ENCODE measurements at regions not wholly inside any gene's neighbourhood (a gene's known extent, or its start where the extent isn't known, plus 50 kb on each side); places are given as distances from the start of the nearest gene placed in this dataset.

- no peak for TF ChIP-seq USF1 (CRISPR knock-in tag; IDR thresholded peaks at IDR 0.05)
- TF ChIP-seq CTCF (IDR thresholded peaks at IDR 0.05) = no peak
- TF ChIP-seq ZNF512 (CRISPR knock-in tag; IDR thresholded peaks at IDR 0.05; ENCODE audit: borderline replicate concordance) = no peak
- TF ChIP-seq FOXP1 (CRISPR knock-in tag; IDR thresholded peaks at IDR 0.05; ENCODE audit: borderline replicate concordance) = no peak
- no peak for TF ChIP-seq USF2 (CRISPR knock-in tag; IDR thresholded peaks at IDR 0.05)
- no peak for TF ChIP-seq ZNF138 (CRISPR knock-in tag; conservative IDR thresholded peaks at IDR 0.05)
- TF ChIP-seq TP53 (CRISPR knock-in tag; IDR thresholded peaks at IDR 0.05) = no peak
- TF ChIP-seq FOXP4 (CRISPR knock-in tag; IDR thresholded peaks at IDR 0.05) = no peak
- TF ChIP-seq SP1 (CRISPR knock-in tag; conservative IDR thresholded peaks at IDR 0.05) = no peak
- no peak for TF ChIP-seq NFYB (CRISPR knock-in tag; conservative IDR thresholded peaks at IDR 0.05; ENCODE audit: low read depth)
These were observed 419.7 kb downstream of the CHSY3 start for GRCh38 chr5:130323804-130324454.
